Kidney (tissue), 13 donors: ENCODE measurements at regions not wholly inside any gene's neighbourhood (a gene's known extent, or its start where the extent isn't known, plus 50 kb on each side); places are given as distances from the start of the nearest gene placed in this dataset.

Experiments used
- DNase-seq, 5 donors: peaks; one replicate each; pipeline ENCODE4 v3.0.0-alpha.2; 2013 to 2020
- FAIRE-seq: peaks from 2 replicates; lab custom pipeline; 2012; peaks lifted over from hg19 to GRCh38; lab: Jason Lieb, UNC
- H3K27ac ChIP-seq, 2 donors: one replicate each; pipeline ENCODE4 v1.7.0; 2013; ENCODE audit warnings: low read depth in 2 of 2, low read length in 2 of 2, inconsistent platforms in 1 of 2
- H3K27me3 ChIP-seq: one replicate; pipeline ENCODE4 v1.7.1; 2013; ENCODE audit warnings: low read length, inconsistent platforms; ENCODE audit not compliant: control insufficient read depth, insufficient read depth
- H3K36me3 ChIP-seq, 3 donors: one replicate each; pipeline versions ENCODE4 v1.7.0 to v1.7.1; 2013; ENCODE audit warnings: low read length in 3 of 3, control low read depth in 1 of 3, inconsistent platforms in 1 of 3; ENCODE audit not compliant: insufficient read depth in 3 of 3, control insufficient read depth in 2 of 3
- H3K4me1 ChIP-seq, 3 donors: one replicate each; pipeline versions ENCODE4 v1.7.0 to v1.7.1; 2013; ENCODE audit warnings: low read length in 3 of 3, inconsistent platforms in 1 of 3, low read depth in 1 of 3; ENCODE audit not compliant: control insufficient read depth in 2 of 3, insufficient read depth in 2 of 3
- H3K4me3 ChIP-seq, 3 donors: one replicate each; pipeline versions ENCODE4 v1.7.0 to v1.8.1; 2013; ENCODE audit warnings: low read length in 3 of 3, control low read depth in 1 of 3, inconsistent platforms in 1 of 3
- H3K9ac ChIP-seq, 3 donors: one replicate each; pipeline versions ENCODE4 v1.7.0 to v1.7.1; 2013; ENCODE audit warnings: low read length in 3 of 3, control low read depth in 1 of 3, inconsistent platforms in 1 of 3
- H3K9me3 ChIP-seq, 3 donors: one replicate each; pipeline versions ENCODE4 v1.7.0 to v1.7.1; 2013; ENCODE audit warnings: low read length in 3 of 3, control low read depth in 1 of 3, inconsistent platforms in 1 of 3; ENCODE audit not compliant: control insufficient read depth in 2 of 3, insufficient read depth in 1 of 3
- intact Hi-C: fragments of 100-400 bp; cut with DNase I; formaldehyde crosslinking; loops from one replicate; pipeline ENCODE4 v1.11.1; 2022
- TF ChIP-seq, protein P1 (sequence below): IDR thresholded peaks from 3 replicates; pipeline ENCODE4 v1.5.1; 2012; ENCODE audit warnings: mild to moderate bottlenecking, moderate library complexity, borderline replicate concordance; ENCODE audit not compliant: insufficient read depth; ENCODE audit errors: extremely low read depth
- donor health status: control.
- donor health status: control.
- donor health status: control.
- donor health status: control.
- donor health status: control.
- donor health status: DM: yes; HTN: yes; CAD: no.
- donor health status: Normal renal cell carcinoma (clear cell type).

DNA sequence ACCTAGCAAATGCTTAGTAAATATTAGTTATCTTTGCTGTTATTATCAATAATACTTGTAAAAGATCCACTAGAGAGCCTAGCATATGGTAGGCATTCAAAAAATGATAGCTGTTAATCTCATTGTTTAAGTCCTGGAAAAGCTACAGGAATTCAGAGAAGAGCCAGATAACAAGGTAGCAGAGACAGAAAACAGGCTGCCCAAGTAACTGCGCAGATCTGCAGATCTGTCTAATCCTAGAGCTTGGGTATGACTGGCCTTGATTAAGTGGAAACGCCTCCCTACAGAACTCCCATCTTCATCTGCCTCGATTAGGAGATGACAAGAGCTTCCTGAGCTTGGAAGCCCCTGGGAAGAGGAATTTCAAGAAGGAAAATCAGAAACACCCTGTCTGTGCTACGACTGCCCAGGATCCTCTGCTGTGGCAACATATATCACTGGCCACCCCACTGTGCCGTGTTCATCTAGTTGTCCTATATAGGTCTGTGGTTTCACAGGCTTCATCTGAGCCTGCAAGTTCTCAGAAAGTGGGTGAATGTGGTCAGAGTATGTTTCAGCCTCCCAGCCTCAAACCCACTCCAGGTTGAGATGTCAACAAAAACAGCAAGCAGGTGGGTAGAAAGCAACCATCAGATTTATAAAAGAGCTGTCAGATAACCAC, 151.5 kb upstream of the PKDCC start:
- intact Hi-C loops = no loop called here
- H3K27ac ChIP-seq = no peak overlapping the region
- no peaks in the 10 kb centered on the region for H3K9me3 ChIP-seq
- peaks cover 0 to 12% (median 2%) of the 10 kb centered on the region in 3 donors for H3K4me1 ChIP-seq
- no peaks in the 10 kb centered on the region for H3K27me3 ChIP-seq
- TF ChIP-seq, protein P1, sequence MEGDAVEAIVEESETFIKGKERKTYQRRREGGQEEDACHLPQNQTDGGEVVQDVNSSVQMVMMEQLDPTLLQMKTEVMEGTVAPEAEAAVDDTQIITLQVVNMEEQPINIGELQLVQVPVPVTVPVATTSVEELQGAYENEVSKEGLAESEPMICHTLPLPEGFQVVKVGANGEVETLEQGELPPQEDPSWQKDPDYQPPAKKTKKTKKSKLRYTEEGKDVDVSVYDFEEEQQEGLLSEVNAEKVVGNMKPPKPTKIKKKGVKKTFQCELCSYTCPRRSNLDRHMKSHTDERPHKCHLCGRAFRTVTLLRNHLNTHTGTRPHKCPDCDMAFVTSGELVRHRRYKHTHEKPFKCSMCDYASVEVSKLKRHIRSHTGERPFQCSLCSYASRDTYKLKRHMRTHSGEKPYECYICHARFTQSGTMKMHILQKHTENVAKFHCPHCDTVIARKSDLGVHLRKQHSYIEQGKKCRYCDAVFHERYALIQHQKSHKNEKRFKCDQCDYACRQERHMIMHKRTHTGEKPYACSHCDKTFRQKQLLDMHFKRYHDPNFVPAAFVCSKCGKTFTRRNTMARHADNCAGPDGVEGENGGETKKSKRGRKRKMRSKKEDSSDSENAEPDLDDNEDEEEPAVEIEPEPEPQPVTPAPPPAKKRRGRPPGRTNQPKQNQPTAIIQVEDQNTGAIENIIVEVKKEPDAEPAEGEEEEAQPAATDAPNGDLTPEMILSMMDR = no peak
- no peak overlapping the region for H3K4me3 ChIP-seq
- H3K36me3 ChIP-seq = no peaks in the 10 kb centered on the region
- H3K9ac ChIP-seq = no peak overlapping the region
- DNase-seq (no peak), FAIRE-seq (no peak)

DNA sequence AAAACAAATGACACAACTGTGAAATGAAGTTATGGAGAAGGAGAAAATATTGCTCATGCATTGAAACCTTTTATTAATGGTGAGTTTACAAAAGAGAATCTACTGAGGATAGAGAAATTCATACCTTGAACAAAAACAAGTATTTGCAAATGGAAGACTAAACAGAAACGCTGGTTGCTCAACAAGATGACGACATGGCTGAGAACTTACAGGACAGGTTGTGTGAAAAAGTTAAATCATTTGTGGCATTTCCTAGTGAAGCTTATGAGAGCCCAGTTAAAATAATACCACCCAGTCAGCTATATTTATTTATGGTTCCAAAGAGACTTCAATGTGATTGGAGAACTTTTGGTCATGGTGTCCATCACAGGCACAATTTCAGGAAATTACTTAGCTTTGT, 148.6 kb upstream of the PKDCC start:
- Histone ChIP-seq H3K4me3 (no peak overlapping the region), H3K9me3 (no peaks in the 10 kb centered on the region), H3K4me1 (peaks cover 0 to 12% (median 2%) of the 10 kb centered on the region in 3 donors), H3K27me3 (no peaks in the 10 kb centered on the region), H3K36me3 (no peaks in the 10 kb centered on the region), H3K27ac (no peak overlapping the region), H3K9ac (no peak overlapping the region)
- DNase-seq = no peak
- TF ChIP-seq, protein P1 = no peak
- no peak for FAIRE-seq
- intact Hi-C loops = no loop called here

DNA sequence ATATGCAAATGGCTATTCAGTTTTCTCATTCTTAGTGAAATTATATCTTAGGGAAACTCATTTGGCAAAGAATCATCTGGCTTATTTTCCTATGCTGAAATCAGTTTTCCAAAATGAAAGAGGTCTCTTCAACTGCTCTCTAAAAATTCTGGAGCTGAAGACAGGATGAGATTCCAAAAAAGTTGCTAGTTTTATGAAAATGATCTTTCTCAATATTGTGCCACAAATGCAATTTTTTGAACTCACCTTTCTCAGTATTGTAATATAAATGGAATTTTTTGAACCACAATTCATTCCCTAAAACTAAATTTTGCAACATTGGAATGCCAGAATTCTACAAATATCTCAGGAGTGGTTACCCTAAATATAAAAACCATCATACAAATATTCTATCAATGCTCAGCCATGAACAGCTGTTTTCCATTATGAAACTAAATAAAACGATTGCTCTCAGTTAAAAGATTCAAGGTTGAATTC, 147.7 kb upstream of the PKDCC start:
- FAIRE-seq = no peak
- intact Hi-C loops = no loop called here
- Histone ChIP-seq H3K27ac (no peak overlapping the region), H3K9me3 (no peaks in the 10 kb centered on the region), H3K36me3 (no peaks in the 10 kb centered on the region), H3K4me1 (peaks cover 0 to 5% (median 0%) of the 10 kb centered on the region in 3 donors), H3K4me3 (no peak overlapping the region), H3K9ac (no peak overlapping the region), H3K27me3 (no peaks in the 10 kb centered on the region)
- no peak for DNase-seq
- TF ChIP-seq, protein P1 = no peak
